ENCODE measurements at regions not wholly inside any gene's neighbourhood (a gene's known extent, or its start where the extent isn't known, plus 50 kb on each side); places are given as distances from the start of the nearest gene placed in this dataset.

DNA sequence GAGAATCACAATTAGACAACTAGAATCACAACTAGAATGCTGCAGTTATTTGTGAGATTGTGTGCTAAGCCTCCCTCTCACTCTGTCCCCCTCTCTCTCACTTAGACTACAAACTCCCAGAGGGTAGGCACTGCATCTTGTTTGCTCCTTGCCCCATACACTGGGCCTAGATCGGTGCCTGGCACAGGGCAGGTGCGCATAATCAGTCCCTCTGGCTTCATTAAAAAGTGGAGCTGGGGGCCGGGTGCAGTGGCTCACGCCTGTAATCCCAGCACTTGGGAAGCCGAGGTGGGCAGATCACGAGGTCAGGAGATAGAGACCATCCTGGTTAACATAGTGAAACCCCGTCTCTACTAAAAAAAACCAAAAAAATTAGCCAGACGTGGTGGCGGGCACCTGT lies 456.8 kb downstream of the MIAT start:
- no peak for DNase-seq (ENCODE audit: low read depth)

DNA sequence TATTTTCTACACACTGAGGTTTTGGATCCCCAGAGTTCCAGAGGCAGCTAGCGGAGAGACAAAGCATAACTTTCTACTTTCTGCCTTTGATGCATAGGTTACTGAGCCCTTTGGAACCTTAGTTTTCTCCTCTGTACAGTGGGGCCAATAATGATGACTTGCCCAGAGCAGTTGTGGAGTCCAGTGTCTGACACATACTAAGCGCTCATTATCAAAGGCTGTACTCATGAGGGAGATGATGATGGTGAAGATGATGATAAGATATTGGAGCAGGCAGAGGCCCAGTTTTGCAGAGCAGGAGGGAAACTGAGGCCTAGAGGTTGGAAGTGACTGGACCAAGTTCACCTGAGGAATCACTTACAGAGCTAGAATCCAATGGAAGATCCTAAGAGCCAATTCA lies 458.0 kb downstream of the MIAT start:
- no peak for DNase-seq (ENCODE audit: low read depth)

DNA sequence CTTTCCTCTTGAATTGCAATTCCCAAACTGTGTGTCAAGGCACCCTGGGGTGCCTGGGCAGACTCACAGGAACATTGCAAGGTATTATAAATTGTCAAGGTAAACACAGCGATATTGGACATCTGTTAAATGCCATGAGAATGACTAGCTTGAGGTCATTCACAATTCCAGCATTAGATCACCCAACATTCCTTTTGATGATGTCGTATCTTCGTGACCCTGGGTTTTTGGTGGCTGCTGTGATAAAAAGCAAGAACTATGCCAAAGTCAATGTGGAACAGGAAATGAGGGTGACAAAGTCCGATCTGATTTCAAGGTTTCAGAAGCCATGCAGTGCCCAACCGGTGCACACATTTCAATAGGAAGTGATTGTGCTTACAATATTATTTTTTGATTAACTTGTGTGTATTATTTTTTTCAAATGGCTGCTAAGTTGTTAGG lies 458.4 kb downstream of the MIAT start:
- peak; percentile 80 for DNase-seq (ENCODE audit: low read depth)

DNA sequence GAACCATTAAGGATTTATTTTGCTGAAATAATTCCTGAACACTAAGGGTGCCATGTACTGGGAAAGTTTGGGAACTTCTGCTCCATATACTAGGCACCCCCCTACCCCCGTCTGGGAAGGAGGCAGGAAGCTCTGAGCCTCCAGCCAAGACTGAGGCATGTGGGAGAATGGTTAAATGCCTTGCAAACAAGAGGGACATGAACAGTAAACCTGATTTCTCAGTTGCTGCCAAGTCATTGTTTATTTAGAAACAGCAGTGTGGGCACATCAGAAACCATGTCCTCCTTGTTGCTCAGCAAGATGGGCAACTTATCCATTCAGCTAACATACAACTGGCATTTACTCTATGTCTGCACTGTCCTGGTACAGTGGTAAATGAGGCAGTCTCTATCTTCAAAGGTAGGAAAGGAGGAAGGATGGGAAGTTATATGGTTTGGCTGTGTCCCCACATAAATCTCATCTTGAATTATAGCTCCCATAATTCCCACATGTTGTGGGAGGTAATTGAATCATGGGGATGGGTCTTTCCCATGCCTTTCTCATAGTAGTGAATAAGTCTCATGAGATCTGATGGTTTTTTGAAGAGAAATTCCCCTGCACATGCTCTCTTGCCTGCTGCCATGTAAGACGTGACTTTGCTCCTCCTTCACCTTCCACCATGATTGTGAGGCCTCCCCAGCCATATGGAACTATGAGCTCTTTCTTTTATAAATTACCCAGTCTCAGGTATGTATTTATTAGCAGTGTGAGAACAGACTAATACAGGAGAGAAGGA lies 459.1 kb downstream of the MIAT start:
- peak; percentile 41 for DNase-seq (ENCODE audit: low read depth)

DNA sequence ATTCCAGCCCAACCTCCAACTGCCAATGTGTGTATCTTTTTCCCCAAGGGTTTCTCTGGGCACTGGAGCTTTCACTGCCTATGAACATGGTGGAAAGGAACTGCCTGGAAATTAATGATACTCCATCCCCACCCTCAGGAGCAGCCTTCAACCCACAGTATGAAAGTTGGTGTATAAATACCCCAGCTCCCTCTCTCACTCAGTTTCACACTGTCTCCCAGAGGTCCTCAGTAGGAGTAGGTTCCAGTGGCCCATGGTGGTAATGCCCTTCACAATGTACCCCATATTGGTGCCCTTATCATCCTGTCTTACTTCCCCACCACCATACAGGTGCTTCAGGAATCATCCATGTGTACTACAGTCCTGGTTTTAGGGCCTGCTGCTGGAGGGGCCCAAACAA lies 462.6 kb downstream of the MIAT start:
- DNase-seq (ENCODE audit: low read depth) = no peak

DNA sequence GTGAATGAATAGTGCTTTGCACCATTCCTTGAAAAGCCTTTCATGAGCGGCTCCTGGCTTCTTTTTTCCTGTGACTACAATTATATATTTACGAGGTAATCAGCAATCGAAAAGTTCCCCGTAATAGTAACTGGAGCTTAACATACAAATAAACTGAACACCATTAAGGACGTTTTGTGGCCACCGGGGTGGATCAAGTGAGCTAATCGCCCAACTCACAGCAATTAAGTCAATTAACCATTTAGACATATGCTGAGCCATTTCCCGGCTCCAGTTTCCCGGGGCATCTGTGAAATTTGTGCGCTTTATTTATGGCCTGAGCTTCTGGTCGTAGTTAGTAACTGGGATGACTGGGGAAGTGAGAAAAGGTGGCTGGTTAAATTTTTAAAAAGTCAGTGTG lies 465.2 kb downstream of the MIAT start:
- DNase-seq (ENCODE audit: low read depth) = no peak

DNA sequence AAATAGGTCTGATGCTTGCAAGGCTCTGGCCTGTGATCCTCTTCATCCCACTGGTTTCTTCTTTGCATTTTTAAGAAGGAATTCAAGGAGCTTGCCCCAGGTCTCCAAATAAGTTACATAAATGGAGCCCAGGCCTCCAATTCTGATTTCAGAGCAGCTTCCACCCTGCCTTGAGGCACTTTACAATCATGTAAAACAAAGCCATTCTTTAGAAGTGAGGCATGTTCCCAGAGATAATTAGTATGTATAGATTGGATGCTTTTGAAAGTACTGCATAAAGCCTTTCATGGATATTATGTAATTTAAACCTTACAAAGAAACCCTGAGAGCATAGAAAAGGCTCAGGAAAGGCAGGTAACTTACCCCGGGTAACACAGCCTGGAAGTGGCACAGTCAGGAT lies 466.5 kb downstream of the MIAT start:
- DNase-seq (ENCODE audit: low read depth) = no peak

DNA sequence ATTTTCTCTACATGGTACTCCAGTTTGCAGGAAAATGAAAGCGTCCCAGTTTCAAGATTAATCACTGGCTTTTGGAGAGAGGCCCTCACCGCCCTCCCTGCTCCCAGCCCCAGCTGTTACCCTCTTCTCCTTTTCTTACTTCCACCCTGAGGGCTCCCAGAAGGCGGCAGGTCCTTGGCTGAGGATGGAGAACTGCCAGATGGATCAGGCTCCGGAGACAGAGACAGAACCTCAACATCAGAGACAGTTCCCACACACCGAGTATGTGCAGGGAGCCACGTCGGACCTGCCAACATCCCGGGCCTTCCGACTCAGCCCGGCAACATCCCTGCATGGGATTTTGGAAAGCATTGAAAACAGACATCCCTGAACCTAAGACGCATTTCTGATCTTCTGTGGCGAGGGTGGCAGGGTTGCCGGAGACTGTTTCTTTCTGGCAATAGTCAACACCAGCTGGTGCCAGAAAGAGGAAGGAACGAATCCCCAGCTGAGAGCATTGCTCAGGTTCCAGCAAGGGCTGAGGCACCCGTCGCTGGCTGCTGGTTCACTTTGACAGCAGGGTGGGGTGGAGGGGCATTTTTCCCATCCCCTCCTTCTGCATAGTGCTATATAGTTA lies 467.1 kb downstream of the MIAT start:
- DNase-seq (ENCODE audit: low read depth) = peak; percentile 45

DNA sequence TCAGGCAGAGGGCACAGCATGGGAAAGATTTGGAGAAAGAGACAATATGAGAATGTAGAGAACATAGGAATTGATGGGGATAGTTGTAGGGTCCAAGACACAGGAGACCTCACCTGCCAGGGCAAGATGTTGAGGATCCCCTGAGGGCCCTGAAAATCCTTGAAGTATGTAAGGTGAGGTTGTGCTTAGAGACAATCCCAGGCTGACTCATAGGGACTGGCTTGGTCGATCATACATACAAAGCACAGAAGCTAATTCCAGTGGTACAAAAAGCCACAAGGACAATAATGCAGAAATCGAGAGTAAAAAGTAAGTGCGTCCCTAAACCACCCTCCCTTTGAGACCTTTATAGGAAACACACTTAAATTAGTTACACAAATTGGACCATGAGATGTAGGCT lies 468.2 kb downstream of the MIAT start:
- DNase-seq (ENCODE audit: low read depth) = no peak

DNA sequence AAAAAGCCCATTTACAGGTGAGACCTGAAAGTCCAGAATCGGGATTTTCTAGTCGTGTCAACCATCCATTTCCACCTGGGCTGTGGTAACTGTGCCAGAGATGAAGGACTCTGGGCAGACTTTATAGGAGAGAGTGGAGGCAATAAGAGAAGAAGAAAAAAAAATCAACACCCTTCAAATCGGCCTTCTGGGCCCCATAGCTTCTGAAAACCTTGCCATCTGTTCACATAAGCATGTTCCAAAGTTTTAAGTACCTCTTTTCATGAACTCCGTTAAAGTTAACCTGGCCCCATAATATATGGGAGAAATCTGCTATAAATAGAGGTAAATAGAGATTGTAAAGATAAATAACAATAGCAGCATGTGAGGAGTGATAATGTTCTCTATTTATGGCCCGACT lies 470.5 kb downstream of the MIAT start:
- DNase-seq (ENCODE audit: low read depth) = no peak

DNA sequence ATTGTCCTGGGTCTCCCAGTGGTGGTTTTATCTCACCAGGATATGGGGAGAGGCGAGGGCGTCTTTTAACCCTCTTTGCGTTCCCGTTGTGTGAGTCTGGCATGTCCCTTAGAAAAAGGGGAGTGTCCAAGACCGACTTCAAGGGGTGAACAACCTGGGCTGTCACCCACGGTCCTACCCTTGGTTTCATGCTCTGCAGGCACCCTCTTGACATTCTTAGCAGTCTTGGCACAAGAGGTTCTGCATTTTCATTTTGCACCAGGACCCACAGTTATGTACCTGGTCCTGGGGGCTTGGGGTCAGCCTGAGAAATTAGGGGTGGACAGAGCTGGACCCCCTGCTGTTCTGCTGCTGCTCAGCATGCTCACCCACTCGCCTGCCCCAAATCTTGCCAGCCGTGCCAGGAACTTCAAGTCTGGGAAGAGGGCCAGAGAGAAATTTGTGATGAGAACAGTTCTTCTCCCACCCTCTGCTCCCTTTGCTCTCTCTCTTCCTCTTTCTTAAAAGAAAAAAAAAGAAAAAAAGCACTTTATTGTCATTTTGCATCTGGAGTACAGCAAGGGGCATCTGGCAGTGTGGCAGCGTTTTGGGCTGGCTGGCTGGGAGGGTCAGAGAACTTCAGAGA lies 471.2 kb downstream of the MIAT start:
- no peak for DNase-seq (ENCODE audit: low read depth)

DNA sequence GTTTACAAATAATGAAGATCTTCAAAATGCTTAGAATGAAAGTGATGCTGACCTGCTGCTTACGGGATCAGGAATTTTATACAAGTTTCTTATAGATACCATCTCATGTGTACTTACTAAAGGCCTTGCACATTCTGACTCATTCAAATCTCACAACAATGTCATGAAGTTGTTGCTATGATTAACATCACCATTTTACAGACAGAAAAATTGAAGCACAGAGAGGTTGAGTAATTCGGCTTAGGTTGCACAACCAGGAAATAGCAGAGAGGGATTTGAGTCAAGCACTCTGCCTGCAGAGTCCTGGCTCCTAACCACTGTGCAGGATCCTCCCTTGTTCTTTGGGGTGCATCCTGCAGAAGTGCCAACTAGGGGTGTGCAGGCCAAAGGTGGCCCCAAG lies 471.9 kb downstream of the MIAT start:
- peak; percentile 57 for DNase-seq (ENCODE audit: low read depth)

DNA sequence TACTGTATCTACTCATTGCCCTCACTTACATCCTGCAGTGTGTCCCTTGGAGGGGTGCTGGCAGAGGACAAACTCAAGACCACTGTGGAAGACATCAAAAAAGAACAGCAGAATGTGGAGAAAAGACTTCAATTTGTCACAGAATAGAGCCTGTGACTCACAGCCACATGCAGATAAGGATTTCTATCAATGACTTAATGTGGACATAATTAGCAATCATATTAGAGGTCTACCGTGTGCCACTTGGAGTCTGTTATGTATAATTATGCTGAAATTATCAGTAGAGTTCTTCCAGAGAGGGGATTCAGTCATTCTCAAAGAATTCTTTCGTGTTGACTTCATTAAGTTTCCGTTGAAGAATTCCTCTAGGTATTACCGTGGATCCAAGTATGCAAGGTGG lies 473.5 kb downstream of the MIAT start:
- no peak for DNase-seq (ENCODE audit: low read depth)

DNA sequence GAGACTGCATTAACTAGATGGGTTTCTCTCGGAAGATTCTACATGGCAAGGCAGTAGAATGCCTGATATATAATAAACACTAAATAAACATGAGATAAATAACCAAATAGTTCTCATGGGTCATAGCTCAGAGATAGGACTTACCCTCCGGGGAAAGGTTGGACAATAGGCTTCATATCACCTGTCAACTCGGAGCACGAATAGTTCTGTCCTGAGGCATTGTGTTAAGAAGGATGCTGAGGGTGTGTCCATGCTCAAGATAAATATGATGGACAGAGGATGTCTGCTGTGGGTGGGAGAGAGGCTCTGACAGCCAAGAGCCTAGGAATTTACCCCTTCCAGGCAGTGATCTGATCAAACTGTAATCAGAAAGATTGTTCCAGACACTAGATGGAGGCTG lies 474.0 kb downstream of the MIAT start:
- no peak for DNase-seq (ENCODE audit: low read depth)

DNA sequence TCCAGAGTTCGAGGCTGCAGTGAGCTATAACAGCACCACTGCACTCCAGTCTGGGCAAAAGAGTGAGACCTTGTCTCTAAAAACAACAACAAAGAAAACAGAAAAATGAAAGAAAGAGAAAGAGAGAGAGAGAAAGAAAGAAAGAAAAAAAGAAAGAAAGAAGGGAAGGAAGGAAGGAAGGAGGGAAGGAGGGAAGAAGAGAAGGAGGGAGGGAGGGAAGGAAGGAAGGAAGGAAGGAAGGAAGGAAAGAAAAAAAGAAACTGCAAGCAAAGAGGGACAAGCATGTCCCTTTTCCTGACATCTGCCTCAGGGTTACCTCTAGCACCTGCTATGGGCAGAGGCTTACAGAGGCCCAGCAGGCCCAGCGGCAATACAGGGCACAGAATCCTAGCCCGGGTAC lies 475.0 kb downstream of the MIAT start:
- DNase-seq (ENCODE audit: low read depth) = no peak

DNA sequence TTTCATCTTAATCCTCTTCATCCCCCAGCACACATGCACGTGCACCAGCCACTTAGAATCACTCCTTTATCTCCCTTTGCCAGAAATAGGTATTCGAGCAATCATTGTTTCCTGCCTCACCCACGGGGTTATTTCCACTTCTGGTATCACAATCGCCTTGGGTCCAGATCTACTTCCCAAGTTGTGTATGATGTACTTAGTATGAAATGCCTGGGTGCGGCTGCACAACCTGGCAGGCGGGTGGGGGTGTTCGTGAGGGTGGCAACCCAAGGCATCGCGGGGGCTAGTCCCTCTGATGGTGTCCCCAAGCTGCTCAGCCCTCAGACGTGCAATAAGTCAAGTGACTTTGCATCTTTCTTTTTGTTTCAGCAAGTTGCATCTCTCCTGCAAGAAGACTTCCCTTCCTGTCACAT lies 475.6 kb downstream of the MIAT start:
- DNase-seq (ENCODE audit: low read depth) = no peak

DNA sequence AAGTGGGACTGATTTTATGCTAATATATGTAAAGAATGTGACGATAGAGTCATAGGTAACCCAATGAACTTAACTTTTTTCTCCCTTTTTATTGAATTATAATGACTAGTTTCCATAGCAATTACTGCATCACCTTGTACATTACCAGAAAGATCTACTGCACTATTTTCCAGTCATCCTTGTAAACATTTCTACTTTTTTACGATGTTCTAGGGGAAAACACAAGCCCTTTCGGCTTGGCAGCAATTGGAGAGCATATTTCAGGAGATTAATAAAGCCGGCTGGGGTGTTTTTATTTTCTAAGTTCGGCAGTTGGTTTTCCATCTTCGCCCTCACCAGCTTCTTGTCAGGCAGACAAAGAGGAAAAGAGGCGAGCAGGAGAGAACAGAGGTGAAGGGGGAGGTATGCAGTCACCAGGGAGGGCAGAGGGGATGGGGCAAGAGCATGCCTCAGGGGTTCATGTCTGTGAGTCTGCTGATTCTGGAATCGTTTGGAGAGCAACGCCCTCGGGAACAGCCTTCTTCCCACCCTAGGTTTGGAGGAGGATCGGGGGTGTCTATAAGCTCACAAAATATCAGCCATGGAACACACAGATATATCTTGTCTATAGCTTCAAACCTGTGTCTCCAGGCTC lies 476.4 kb downstream of the MIAT start:
- DNase-seq (ENCODE audit: low read depth) = no peak

DNA sequence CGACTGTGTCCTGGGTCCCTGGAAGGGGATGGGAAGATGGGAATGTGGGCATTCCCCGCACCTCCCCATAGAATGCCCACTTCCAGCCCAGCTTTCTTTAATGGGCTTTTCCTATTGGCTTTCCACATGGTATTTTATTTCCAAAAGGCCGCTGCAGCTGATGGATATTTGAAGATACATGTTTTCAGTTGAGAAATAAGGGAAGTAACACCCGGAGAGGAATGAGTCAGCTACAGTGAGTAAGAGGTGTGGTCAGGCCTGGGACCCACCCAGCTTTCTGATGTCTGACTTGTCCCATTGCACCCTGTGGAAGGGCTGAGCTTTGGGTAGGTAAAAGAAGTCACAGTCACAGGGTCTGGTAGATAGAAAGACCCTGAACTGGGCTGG lies 476.9 kb downstream of the MIAT start:
- DNase-seq (ENCODE audit: low read depth) = peak; percentile 95

DNA sequence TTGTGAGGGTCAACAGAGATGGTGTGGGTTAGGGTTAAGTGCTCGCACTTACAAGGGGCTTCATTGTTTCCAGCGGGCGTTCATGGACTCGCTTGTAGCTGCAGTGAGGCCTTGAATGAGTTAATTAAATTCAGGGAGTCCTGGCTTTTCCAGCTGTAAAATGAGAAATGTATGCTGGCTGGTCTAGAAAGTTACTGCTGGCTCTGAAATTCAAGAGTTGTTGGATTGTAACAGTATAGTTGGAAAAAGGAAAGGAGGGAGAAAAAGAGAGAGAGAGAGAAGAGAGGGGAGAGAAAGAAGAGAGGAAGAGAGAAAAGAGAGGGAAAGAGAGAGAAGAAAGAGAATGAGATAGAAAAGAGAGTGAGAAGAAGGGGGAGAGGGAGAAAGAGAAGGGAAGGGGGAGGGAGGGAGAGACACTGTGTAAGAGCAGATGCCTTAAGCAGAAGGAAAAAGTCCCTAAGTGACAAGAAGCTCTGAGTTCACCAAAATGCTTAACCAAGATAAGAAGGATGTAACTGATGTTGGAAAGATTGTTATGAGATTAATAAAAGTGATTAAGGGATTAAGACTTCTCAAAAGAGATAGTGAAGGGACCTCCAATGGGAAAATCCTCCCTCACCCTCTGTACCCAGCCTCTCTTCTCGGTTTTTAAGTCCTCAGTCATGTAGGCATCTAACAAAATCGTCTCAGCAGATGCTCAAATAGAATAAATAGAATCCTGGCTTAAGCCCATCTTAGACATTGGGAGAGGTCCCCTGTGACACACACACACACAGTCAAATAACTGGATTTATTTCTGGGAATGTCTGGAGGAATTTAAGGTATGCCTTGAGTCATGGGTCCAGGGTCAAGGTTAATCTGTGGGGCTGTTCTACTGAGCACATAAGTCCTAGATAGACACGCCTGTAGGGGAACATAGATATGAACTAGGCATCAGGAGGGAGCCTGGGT lies 477.9 kb downstream of the MIAT start:
- peak; percentile 90 for DNase-seq (ENCODE audit: low read depth)

DNA sequence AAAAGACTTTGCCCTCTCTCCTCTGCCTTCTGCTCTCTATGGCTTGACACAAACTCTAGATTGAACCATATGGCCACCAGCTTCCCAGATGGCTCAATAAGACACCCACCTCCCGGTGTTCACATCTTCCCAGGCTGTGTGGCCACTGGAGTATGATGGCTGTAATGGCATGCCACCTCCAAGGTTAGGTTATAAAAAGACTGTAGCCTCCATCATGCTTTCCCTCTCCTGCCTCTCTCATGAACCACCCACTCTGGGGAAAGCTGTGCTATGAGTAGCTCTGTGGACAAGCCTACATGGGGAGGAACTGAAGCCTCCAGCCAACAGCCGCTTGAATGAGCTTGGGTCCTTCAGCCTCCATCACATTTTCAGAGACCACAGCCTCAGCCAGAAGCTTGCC lies 479.2 kb downstream of the MIAT start:
- no peak for DNase-seq (ENCODE audit: low read depth)

DNA sequence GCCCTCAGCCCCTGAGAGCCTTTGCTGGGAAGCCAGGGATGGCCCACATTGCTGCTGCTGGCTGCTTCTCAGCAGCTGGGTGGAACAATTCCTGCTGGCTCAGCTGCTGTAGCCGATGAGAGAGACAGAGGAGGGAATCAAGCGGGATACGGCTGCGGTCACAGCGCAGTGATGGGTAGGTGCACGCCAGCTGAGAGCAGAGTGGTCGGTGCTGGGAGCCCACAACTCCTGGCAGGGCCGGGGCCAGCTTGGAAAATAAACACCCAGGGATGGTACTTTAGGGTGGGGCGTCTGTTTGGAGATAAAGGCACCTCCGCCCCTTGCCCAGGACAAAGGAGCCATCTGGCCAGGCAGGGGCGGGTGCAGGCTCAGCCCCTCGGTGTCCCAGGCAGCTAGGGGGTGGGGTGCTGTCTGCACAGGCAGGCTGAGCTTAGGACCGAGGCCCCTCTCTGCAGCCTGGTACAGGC lies 480.5 kb downstream of the MIAT start:
- DNase-seq (ENCODE audit: low read depth) = no peak

All from LHCN-M2 (cell line).